MM.1S (cell line): ENCODE measurements at regions not wholly inside any gene's neighbourhood (a gene's known extent, or its start where the extent isn't known, plus 50 kb on each side); places are given as distances from the start of the nearest gene placed in this dataset.
"Not testable (repeated sequence)": the region's sequence is repeated elsewhere in the genome, so short reads cannot be mapped to it uniquely, and the experiment has no call there.

ENCODE experiments used
- DNase-seq: peaks from one replicate; pipeline ENCODE4 v3.0.0-alpha.2; 2015
- H2AFZ ChIP-seq: fragments of 300-600 bp; sonication (generic); 2 replicates; pipeline ENCODE4 v1.6.0; 2016; ENCODE audit warnings: antibody characterized with exemption, low read length
- H3F3A ChIP-seq: fragments of 300-600 bp; sonication (generic); 2 replicates; pipeline ENCODE4 v1.6.1; 2016; ENCODE audit warnings: mild to moderate bottlenecking, antibody characterized with exemption, low read length, moderate library complexity, mixed read lengths; ENCODE audit not compliant: insufficient read depth
- H3K27ac ChIP-seq: fragments of 300-600 bp; sonication (generic); 2 replicates; pipeline ENCODE4 v1.5.1; 2016; ENCODE audit warnings: mild to moderate bottlenecking, low read length
- H3K27me3 ChIP-seq: fragments of 300-600 bp; sonication (generic); replicated peaks from 2 replicates; pipeline ENCODE4 v1.6.0; 2016; ENCODE audit warnings: low read length; ENCODE audit not compliant: insufficient read depth
- H3K36me3 ChIP-seq: fragments of 300-600 bp; sonication (generic); replicated peaks from 2 replicates; pipeline ENCODE4 v1.6.1; 2016; ENCODE audit warnings: mild to moderate bottlenecking, low read length, mixed read lengths; ENCODE audit not compliant: insufficient read depth
- H3K4me1 ChIP-seq: fragments of 300-600 bp; sonication (generic); 2 replicates; pipeline ENCODE4 v1.6.1; 2016; ENCODE audit warnings: low read length, mixed read lengths
- H3K4me2 ChIP-seq: fragments of 300-600 bp; sonication (generic); 2 replicates; pipeline ENCODE4 v1.6.0; 2016; ENCODE audit warnings: low read depth, low read length
- H3K4me3 ChIP-seq: fragments of 300-600 bp; sonication (generic); 2 replicates; pipeline ENCODE4 v1.5.1; 2016; ENCODE audit warnings: low read length, mixed read lengths
- H3K79me2 ChIP-seq: fragments of 300-600 bp; sonication (generic); 2 replicates; pipeline ENCODE4 v1.6.1; 2016; ENCODE audit warnings: mixed run types, low read length, mixed read lengths
- H3K9ac ChIP-seq: fragments of 300-600 bp; sonication (generic); 2 replicates; pipeline ENCODE4 v1.6.1; 2016; ENCODE audit warnings: low read length, mixed read lengths
- H3K9me2 ChIP-seq: fragments of 300-600 bp; sonication (generic); replicated peaks from 2 replicates; pipeline ENCODE4 v1.6.1; 2016; ENCODE audit warnings: mild to moderate bottlenecking, low read length, mixed read lengths; ENCODE audit not compliant: insufficient read depth
- H3K9me3 ChIP-seq: fragments of 300-600 bp; sonication (generic); replicated peaks from 2 replicates; pipeline ENCODE4 v1.6.1; 2016; ENCODE audit warnings: mild to moderate bottlenecking, low read length, mixed read lengths; ENCODE audit not compliant: insufficient read depth
- H4K20me1 ChIP-seq: fragments of 300-600 bp; sonication (generic); 2 replicates; pipeline ENCODE4 v1.6.1; 2016; ENCODE audit warnings: mild to moderate bottlenecking, low read length, moderate library complexity, mixed read lengths; ENCODE audit not compliant: insufficient read depth
- CTCF ChIP-seq: fragments of 300-600 bp; sonication (generic); IDR thresholded peaks from 2 replicates; pipeline ENCODE4 v1.5.1; 2016; ENCODE audit warnings: antibody characterized with exemption, low read length, mixed read lengths
- EZH2 ChIP-seq: fragments of 300-600 bp; sonication (generic); optimal IDR thresholded peaks from 2 replicates; pipeline ENCODE3; 2017; ENCODE audit warnings: low read depth, mild to moderate bottlenecking, antibody characterized with exemption, low read length, mixed read lengths
- EZH2phosphoT487 ChIP-seq: fragments of 300-600 bp; sonication (generic); IDR thresholded peaks from 2 replicates; pipeline ENCODE4 v1.6.1; 2018; ENCODE audit warnings: antibody characterized with exemption, low read length

- Histone ChIP-seq H3K4me2 (no peak overlapping the region), H3K79me2 (no peaks in the 10 kb centered on the region), H3K27me3 (no peaks in the 10 kb centered on the region), H3K36me3 (no peaks in the 10 kb centered on the region), H3K9me3 (no peaks in the 10 kb centered on the region), H2AFZ (no peak overlapping the region), H3F3A (no peaks in the 10 kb centered on the region; the same call in 1 of the 2 replicates), H4K20me1 (no peaks in the 10 kb centered on the region), H3K4me1 (peaks cover 18% of the 10 kb centered on the region), H3K27ac (no peak overlapping the region), H3K9me2 (no peaks in the 10 kb centered on the region), H3K4me3 (no peak overlapping the region), H3K9ac (no peak overlapping the region)
- no peak for TF ChIP-seq CTCF
- no peak for DNase-seq
These were observed 107.9 kb downstream of the ALG10B start for GRCh38 chr12:38424436-38424835.

- H3K27me3 ChIP-seq, result no peaks in the 10 kb centered on the region
- peak overlapping the region; percentile 60 for H3K4me2 ChIP-seq
- TF ChIP-seq EZH2phosphoT487 (no peak), EZH2 (no peak), CTCF (no peak)
- H3K9me2 ChIP-seq, result no peaks in the 10 kb centered on the region
- H3K4me3 ChIP-seq, result no peak overlapping the region; the same call in 1 of the 2 replicates
- H3F3A ChIP-seq, result no peaks in the 10 kb centered on the region; the same call in 1 of the 2 replicates
- peak overlapping the region; percentile 35; the same call in 1 of the 2 replicates for H3K27ac ChIP-seq
- peak; percentile 43 for DNase-seq
- peak overlapping the region; percentile 8; the same call in 1 of the 2 replicates for H3K9ac ChIP-seq
- no peaks in the 10 kb centered on the region for H3K79me2 ChIP-seq
- H4K20me1 ChIP-seq, result no peaks in the 10 kb centered on the region
- H2AFZ ChIP-seq, result peak overlapping the region; percentile 9; the same call in 1 of the 2 replicates
- H3K36me3 ChIP-seq, result no peaks in the 10 kb centered on the region
- H3K9me3 ChIP-seq, result no peaks in the 10 kb centered on the region
- H3K4me1 ChIP-seq, result peaks cover 18% of the 10 kb centered on the region
These were observed 110.9 kb downstream of the ALG10B start for GRCh38 chr12:38427442-38427841.

GRCh38 chr12:38431921-38432320 is 115.3 kb downstream of the ALG10B start:
- no peaks in the 10 kb centered on the region for H3K9me2 ChIP-seq

GRCh38 chr12:38441871-38442281 is 125.3 kb downstream of the ALG10B start:
- not testable (repeated sequence) for H3K36me3 ChIP-seq, H3K4me2 ChIP-seq, H4K20me1 ChIP-seq, H3K79me2 ChIP-seq, H3F3A ChIP-seq, H3K27ac ChIP-seq, H3K4me1 ChIP-seq, H3K9me2 ChIP-seq, H3K9me3 ChIP-seq, H2AFZ ChIP-seq, H3K9ac ChIP-seq, H3K4me3 ChIP-seq, DNase-seq, H3K27me3 ChIP-seq

More at GRCh38 chr12:38431921-38432320, 115.3 kb downstream of the ALG10B start:
- TF ChIP-seq EZH2phosphoT487 (no peak), EZH2 (no peak), CTCF (no peak)
- Histone ChIP-seq H3K27ac (no peak overlapping the region), H3K4me3 (no peak overlapping the region), H3K9ac (no peak overlapping the region), H3K27me3 (no peaks in the 10 kb centered on the region), H3F3A (no peaks in the 10 kb centered on the region; the same call in 1 of the 2 replicates), H3K9me3 (no peaks in the 10 kb centered on the region), H3K79me2 (no peaks in the 10 kb centered on the region), H3K4me2 (no peak overlapping the region), H3K4me1 (peaks cover 12% of the 10 kb centered on the region), H4K20me1 (no peaks in the 10 kb centered on the region), H3K36me3 (no peaks in the 10 kb centered on the region), H2AFZ (no peak overlapping the region)
- no peak for DNase-seq
